ENCODE measurements at regions not wholly inside any gene's neighbourhood (a gene's known extent, or its start where the extent isn't known, plus 50 kb on each side); places are given as distances from the start of the nearest gene placed in this dataset.

- DNase-seq, result no peak
Measured at GRCh38 chr3:963255-963654, 129.6 kb upstream of the CNTN6 start.

- no peak for DNase-seq
Measured at GRCh38 chr3:963755-964154, 129.1 kb upstream of the CNTN6 start.

DNA sequence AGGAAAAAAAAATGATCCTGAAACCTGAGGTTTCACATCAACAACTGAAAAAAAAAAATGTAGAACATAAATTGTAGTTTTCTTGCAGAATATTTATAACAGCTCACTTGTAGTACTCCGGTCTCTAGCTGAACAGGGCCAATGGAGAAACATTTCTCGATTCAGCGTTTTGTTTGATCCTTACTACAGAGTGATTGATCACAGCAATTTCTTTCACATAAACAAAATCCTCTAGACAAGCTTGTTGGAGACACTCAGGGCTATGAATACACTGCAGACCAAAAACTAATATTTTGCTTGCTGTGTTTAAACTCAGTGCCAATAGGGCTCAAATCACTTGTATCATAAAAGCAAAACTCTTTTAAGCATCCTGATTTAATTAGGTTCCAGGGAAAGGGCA is 127.0 kb upstream of the CNTN6 start:
- DNase-seq, result no peak

DNA sequence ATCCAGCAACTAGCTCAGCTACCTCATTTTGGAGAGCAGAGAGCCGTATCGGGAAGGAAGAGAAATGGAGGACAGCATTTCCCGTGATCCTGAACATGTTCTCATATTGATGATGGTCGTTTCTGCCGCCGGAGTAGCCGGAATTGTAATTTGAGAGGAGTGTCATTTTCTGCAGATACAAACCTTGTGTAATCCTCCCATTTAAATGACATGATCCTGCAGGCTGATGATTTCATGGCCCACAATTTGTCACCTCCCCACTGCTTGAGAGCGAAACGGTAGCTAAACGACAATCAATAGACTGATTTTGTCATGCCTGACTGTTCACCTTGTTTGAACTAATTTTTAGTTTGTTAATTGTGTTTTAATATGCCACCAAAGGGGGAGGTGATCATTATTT is 126.5 kb upstream of the CNTN6 start:
- DNase-seq, result no peak

- DNase-seq, result no peak
Measured at GRCh38 chr3:973340-973739, 119.5 kb upstream of the CNTN6 start.

DNA sequence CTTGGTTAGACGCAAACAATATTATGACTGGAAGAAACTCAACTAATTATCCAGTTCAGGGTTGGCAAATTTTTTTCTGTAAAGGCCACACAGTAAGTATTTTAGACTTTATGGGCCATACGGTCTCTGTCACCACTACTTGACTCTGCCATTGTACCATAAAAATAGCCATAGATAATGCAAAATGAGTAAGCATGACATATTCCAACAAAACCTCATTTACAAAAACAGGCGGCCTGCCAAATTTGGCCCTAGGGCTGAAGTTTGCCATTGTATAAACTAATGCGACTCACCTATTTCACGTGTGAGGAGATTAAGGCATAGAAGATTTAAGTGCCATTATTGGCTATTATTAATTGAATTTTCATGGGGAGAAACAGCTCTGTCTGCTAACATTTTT is 116.8 kb upstream of the CNTN6 start:
- DNase-seq, result no peak

GRCh38 chr3:981156-981555 is 111.7 kb upstream of the CNTN6 start:
- no peak for DNase-seq

GRCh38 chr3:988785-989184 is 104.0 kb upstream of the CNTN6 start:
- no peak for DNase-seq

- no peak for DNase-seq
Measured at GRCh38 chr3:992871-993270, 100.0 kb upstream of the CNTN6 start.

DNA sequence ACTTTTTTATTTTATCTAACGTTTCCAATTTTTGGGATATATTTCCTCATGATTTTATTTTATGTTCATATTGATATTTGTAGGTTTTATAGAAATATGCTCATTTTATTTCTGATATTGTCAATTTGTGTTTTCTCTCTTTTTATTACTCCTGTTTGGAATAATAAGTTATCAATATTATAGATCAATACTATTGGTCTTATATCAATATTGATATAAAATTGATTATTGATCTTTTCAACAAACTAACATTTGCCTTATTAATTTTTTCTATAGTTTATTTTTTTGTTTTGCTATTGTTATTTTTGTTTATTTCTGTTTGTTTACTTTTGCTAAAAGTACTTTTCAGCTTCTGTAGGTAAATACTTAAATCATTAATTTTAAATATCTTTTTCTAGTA is 90.8 kb upstream of the CNTN6 start:
- no peak for DNase-seq

DNA sequence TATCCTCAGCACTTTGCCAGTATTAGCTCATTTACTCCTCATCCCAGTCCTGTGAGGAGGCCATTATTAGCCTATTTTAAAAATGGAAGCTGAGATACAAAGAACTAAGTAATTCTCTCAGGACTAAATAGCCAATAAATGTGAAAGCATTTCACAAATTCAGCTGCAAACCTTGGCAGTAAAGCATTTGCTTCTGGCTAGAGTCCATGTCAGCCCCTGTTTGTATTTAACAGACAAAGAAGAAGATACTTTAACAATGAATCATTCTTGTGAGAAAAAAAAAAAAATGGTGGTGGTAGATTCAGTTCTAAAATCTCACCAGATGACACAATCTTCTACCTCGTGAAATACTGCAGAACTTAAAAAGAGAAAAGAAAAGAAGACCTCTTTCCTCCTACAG is 85.0 kb upstream of the CNTN6 start:
- no peak for DNase-seq

DNA sequence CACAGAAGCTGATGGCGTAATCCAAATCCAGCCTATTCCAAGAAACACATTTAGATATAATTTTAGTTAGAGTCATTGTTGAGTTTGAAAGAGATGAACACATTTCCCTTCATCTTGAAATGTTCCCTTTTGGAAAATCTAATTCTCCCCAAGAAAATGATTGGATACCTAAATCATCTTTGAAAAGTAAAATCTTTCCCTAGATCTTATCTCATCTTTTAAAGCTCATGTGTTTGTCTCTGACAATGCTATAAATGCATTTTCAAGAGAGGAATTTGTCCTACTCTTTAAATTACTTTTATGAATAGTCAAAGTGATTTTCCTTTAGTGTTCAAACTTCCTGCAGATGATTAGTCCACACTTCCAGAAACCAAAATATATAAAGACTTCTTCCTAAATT is 82.6 kb upstream of the CNTN6 start:
- DNase-seq, result no peak

GRCh38 chr3:1015826-1016225 is 77.0 kb upstream of the CNTN6 start:
- no peak for DNase-seq

DNA sequence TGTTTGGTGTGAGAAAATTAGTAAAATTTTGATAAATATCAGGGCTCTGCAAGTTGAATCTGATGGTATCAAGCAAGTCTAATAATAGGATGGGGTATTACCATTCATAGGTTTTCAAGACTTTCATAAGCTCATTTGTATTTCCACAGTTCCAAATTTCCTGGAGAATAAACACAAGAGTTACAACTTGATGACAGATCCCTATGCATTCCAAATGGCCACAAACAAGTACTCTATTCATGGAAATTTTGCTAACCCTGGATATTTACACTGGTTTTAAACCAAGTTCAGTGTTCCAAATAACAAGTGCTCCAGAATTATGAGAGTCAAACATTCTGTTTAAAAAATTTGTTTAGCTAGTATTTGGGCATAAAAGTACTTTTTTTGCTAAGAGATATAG is 75.0 kb upstream of the CNTN6 start:
- no peak for DNase-seq

GRCh38 chr3:1019157-1019556 is 73.7 kb upstream of the CNTN6 start:
- DNase-seq, result no peak

- no peak for DNase-seq
Measured at GRCh38 chr3:1026395-1026794, 66.4 kb upstream of the CNTN6 start.

GRCh38 chr3:1036207-1036826 is 56.5 kb upstream of the CNTN6 start:
- DNase-seq, result no peak

- DNase-seq, result no peak
Measured at GRCh38 chr3:1037631-1038030, 55.2 kb upstream of the CNTN6 start.
